Upper lobe of left lung (tissue), 4 donors: ENCODE measurements at regions not wholly inside any gene's neighbourhood (a gene's known extent, or its start where the extent isn't known, plus 50 kb on each side); places are given as distances from the start of the nearest gene placed in this dataset.

ENCODE experiments used
- EP300 ChIP-seq, 4 donors: sonication (generic); formaldehyde crosslinking; IDR thresholded peaks; one replicate each; pipeline ENCODE4 v1.5.1; 2017; ENCODE audit warnings: antibody characterized with exemption in 4 of 4, control low read depth in 2 of 4
- POLR2A ChIP-seq, 4 donors: fragments of 450-650 bp; IDR thresholded peaks; one replicate each; pipeline ENCODE4 v1.5.1; 2016 to 2017; ENCODE audit warnings: antibody characterized with exemption in 4 of 4, mild to moderate bottlenecking in 2 of 4

- TF ChIP-seq POLR2A (IDR thresholded peaks at IDR 0.05) = no peak
- no peak for TF ChIP-seq EP300 (IDR thresholded peaks at IDR 0.05)
Observed at GRCh38 chr18:77853859-77854258, 604.2 kb downstream of the GALR1 start.
